ENCODE measurements at regions not wholly inside any gene's neighbourhood (a gene's known extent, or its start where the extent isn't known, plus 50 kb on each side); places are given as distances from the start of the nearest gene placed in this dataset.

GRCh38 chr7:25805027-25805687 lies 346.8 kb upstream of the NFE2L3 start:
- no peak overlapping the region for H3K4me3 ChIP-seq (ENCODE audit: low read depth, low read length)
- DNase-seq (ENCODE audit: extremely low spot score) = no peak
- H3K36me3 ChIP-seq (ENCODE audit: insufficient read depth) = peaks cover 2% of the 10 kb centered on the region
- H3K27ac ChIP-seq (ENCODE audit: low read depth) = no peak overlapping the region
- no peaks in the 10 kb centered on the region for H3K4me1 ChIP-seq (ENCODE audit: insufficient read depth)
- 52% methylated on average over 4 of the region's 4 CpGs for WGBS

GRCh38 chr7:25807086-25807611 lies 344.8 kb upstream of the NFE2L3 start:
- no peaks in the 10 kb centered on the region for H3K4me1 ChIP-seq (ENCODE audit: insufficient read depth)
- WGBS = 47% methylated on average over 1 of the region's 1 CpG
- H3K27ac ChIP-seq (ENCODE audit: low read depth) = no peak overlapping the region
- H3K4me3 ChIP-seq (ENCODE audit: low read depth, low read length) = no peak overlapping the region
- DNase-seq (ENCODE audit: extremely low spot score) = no peak
- peaks cover 2% of the 10 kb centered on the region for H3K36me3 ChIP-seq (ENCODE audit: insufficient read depth)

- no peaks in the 10 kb centered on the region for H3K4me1 ChIP-seq (ENCODE audit: insufficient read depth)
Measured at GRCh38 chr7:25809441-25809840, 342.6 kb upstream of the NFE2L3 start.

GRCh38 chr7:25812086-25812850 lies 339.7 kb upstream of the NFE2L3 start:
- 89% methylated on average over 9 of the region's 9 CpGs for WGBS
- H3K27ac ChIP-seq (ENCODE audit: low read depth) = no peak overlapping the region

More at GRCh38 chr7:25809441-25809840, 342.6 kb upstream of the NFE2L3 start:
- Histone ChIP-seq H3K4me3 (ENCODE audit: low read depth, low read length) (no peak overlapping the region), H3K27ac (ENCODE audit: low read depth) (no peak overlapping the region), H3K36me3 (ENCODE audit: insufficient read depth) (peaks cover 2% of the 10 kb centered on the region)
- no peak for DNase-seq (ENCODE audit: extremely low spot score)
- 70% methylated on average over 5 of the region's 5 CpGs for WGBS

GRCh38 chr7:25813381-25813780 lies 338.6 kb upstream of the NFE2L3 start:
- H3K27ac ChIP-seq (ENCODE audit: low read depth) = no peak overlapping the region
- no peaks in the 10 kb centered on the region for H3K36me3 ChIP-seq (ENCODE audit: insufficient read depth)
- no peak overlapping the region for H3K4me3 ChIP-seq (ENCODE audit: low read depth, low read length)
- no peak for DNase-seq (ENCODE audit: extremely low spot score)
- H3K4me1 ChIP-seq (ENCODE audit: insufficient read depth) = no peaks in the 10 kb centered on the region
- 80% methylated on average over 6 of the region's 6 CpGs for WGBS

More at GRCh38 chr7:25812086-25812850, 339.7 kb upstream of the NFE2L3 start:
- no peak overlapping the region for H3K4me3 ChIP-seq (ENCODE audit: low read depth, low read length)
- no peaks in the 10 kb centered on the region for H3K4me1 ChIP-seq (ENCODE audit: insufficient read depth)
- DNase-seq (ENCODE audit: extremely low spot score) = no peak
- H3K36me3 ChIP-seq (ENCODE audit: insufficient read depth) = peaks cover 2% of the 10 kb centered on the region

GRCh38 chr7:25815711-25816110 lies 336.3 kb upstream of the NFE2L3 start:
- WGBS = 88% methylated on average over 2 of the region's 2 CpGs
- H3K36me3 ChIP-seq (ENCODE audit: insufficient read depth) = no peaks in the 10 kb centered on the region
- H3K4me3 ChIP-seq (ENCODE audit: low read depth, low read length) = no peak overlapping the region
- H3K27ac ChIP-seq (ENCODE audit: low read depth) = no peak overlapping the region
- H3K4me1 ChIP-seq (ENCODE audit: insufficient read depth) = no peaks in the 10 kb centered on the region
- no peak for DNase-seq (ENCODE audit: extremely low spot score)

- H3K36me3 ChIP-seq (ENCODE audit: insufficient read depth) = no peaks in the 10 kb centered on the region
- H3K4me1 ChIP-seq (ENCODE audit: insufficient read depth) = no peaks in the 10 kb centered on the region
- no peak overlapping the region for H3K27ac ChIP-seq (ENCODE audit: low read depth)
- no peak for DNase-seq (ENCODE audit: extremely low spot score)
- WGBS = 79% methylated on average over 5 of the region's 5 CpGs
- no peak overlapping the region for H3K4me3 ChIP-seq (ENCODE audit: low read depth, low read length)
Measured at GRCh38 chr7:25820432-25821040, 331.5 kb upstream of the NFE2L3 start.

GRCh38 chr7:25821225-25821624 lies 330.8 kb upstream of the NFE2L3 start:
- 89% methylated on average over 3 of the region's 3 CpGs for WGBS
- Histone ChIP-seq H3K27ac (ENCODE audit: low read depth) (no peak overlapping the region), H3K4me1 (ENCODE audit: insufficient read depth) (no peaks in the 10 kb centered on the region), H3K4me3 (ENCODE audit: low read depth, low read length) (no peak overlapping the region), H3K36me3 (ENCODE audit: insufficient read depth) (no peaks in the 10 kb centered on the region)
- no peak for DNase-seq (ENCODE audit: extremely low spot score)

GRCh38 chr7:25822823-25823222 lies 329.2 kb upstream of the NFE2L3 start:
- H3K4me3 ChIP-seq (ENCODE audit: low read depth, low read length) = no peak overlapping the region
- WGBS = 91% methylated on average over 4 of the region's 4 CpGs
- H3K27ac ChIP-seq (ENCODE audit: low read depth) = no peak overlapping the region
- H3K36me3 ChIP-seq (ENCODE audit: insufficient read depth) = no peaks in the 10 kb centered on the region
- H3K4me1 ChIP-seq (ENCODE audit: insufficient read depth) = no peaks in the 10 kb centered on the region
- DNase-seq (ENCODE audit: extremely low spot score) = no peak

GRCh38 chr7:25823571-25823970 lies 328.4 kb upstream of the NFE2L3 start:
- Histone ChIP-seq H3K36me3 (ENCODE audit: insufficient read depth) (no peaks in the 10 kb centered on the region), H3K4me1 (ENCODE audit: insufficient read depth) (no peaks in the 10 kb centered on the region), H3K4me3 (ENCODE audit: low read depth, low read length) (no peak overlapping the region), H3K27ac (ENCODE audit: low read depth) (no peak overlapping the region)
- DNase-seq (ENCODE audit: extremely low spot score) = no peak

- 92% methylated on average over 1 of the region's 1 CpG for WGBS
- no peak overlapping the region for H3K27ac ChIP-seq (ENCODE audit: low read depth)
Measured at GRCh38 chr7:25828468-25828867, 323.5 kb upstream of the NFE2L3 start.

GRCh38 chr7:25829663-25830062 lies 322.3 kb upstream of the NFE2L3 start:
- H3K4me1 ChIP-seq (ENCODE audit: insufficient read depth) = no peaks in the 10 kb centered on the region
- H3K4me3 ChIP-seq (ENCODE audit: low read depth, low read length) = no peak overlapping the region
- no peaks in the 10 kb centered on the region for H3K36me3 ChIP-seq (ENCODE audit: insufficient read depth)
- no peak overlapping the region for H3K27ac ChIP-seq (ENCODE audit: low read depth)
- no peak for DNase-seq (ENCODE audit: extremely low spot score)

More at GRCh38 chr7:25828468-25828867, 323.5 kb upstream of the NFE2L3 start:
- H3K36me3 ChIP-seq (ENCODE audit: insufficient read depth) = no peaks in the 10 kb centered on the region
- no peaks in the 10 kb centered on the region for H3K4me1 ChIP-seq (ENCODE audit: insufficient read depth)
- DNase-seq (ENCODE audit: extremely low spot score) = no peak
- no peak overlapping the region for H3K4me3 ChIP-seq (ENCODE audit: low read depth, low read length)

- no peak overlapping the region for H3K4me3 ChIP-seq (ENCODE audit: low read depth, low read length)
- DNase-seq (ENCODE audit: extremely low spot score) = no peak
- 68% methylated on average over 3 of the region's 3 CpGs for WGBS
- H3K27ac ChIP-seq (ENCODE audit: low read depth) = no peak overlapping the region
- no peaks in the 10 kb centered on the region for H3K4me1 ChIP-seq (ENCODE audit: insufficient read depth)
- H3K36me3 ChIP-seq (ENCODE audit: insufficient read depth) = no peaks in the 10 kb centered on the region
Measured at GRCh38 chr7:25830215-25830614, 321.8 kb upstream of the NFE2L3 start.

All from urinary bladder (tissue), 3 donors.